HepG2 (cell line): ENCODE measurements at regions not wholly inside any gene's neighbourhood (a gene's known extent, or its start where the extent isn't known, plus 50 kb on each side); places are given as distances from the start of the nearest gene placed in this dataset.

ENCODE experiments used
- NCOR1 ChIP-seq: fragments of 200-600 bp; sonication (generic); IDR thresholded peaks from 2 replicates; pipeline ENCODE4 v1.7.0; 2017; ENCODE audit warnings: antibody characterized with exemption, low read length, borderline replicate concordance
- RAD21 ChIP-seq: fragments of 450-650 bp; formaldehyde crosslinking; IDR thresholded peaks from 2 replicates; pipeline ENCODE4 v1.5.0; 2020; ENCODE audit warnings: mild to moderate bottlenecking
- RNF2 ChIP-seq: fragments of 450-650 bp; conservative IDR thresholded peaks from 2 replicates; pipeline ENCODE4 v1.6.1; 2016; ENCODE audit warnings: low read depth
- SMC3 ChIP-seq: IDR thresholded peaks from 2 replicates; pipeline ENCODE4 v1.6.1; 2011; ENCODE audit warnings: low read length, improper control_type of control experiment
- TCF7 ChIP-seq: sonication (generic); IDR thresholded peaks from 2 replicates; pipeline ENCODE4 v1.6.1; 2016; ENCODE audit warnings: antibody characterized with exemption, low read depth
- TERF1 ChIP-seq: sonication (generic); formaldehyde crosslinking; IDR thresholded peaks from 2 replicates; pipeline ENCODE4 v1.8.0; 2022; ENCODE audit warnings: mild to moderate bottlenecking, missing genetic modification reagents, moderate library complexity
- ZSCAN12 ChIP-seq: sonication (generic); formaldehyde crosslinking; IDR thresholded peaks from 2 replicates; pipeline ENCODE4 v1.9.0; 2021; ENCODE audit warnings: mild to moderate bottlenecking, missing genetic modification reagents
- ZSCAN20 ChIP-seq: sonication (generic); formaldehyde crosslinking; IDR thresholded peaks from 2 replicates; pipeline ENCODE4 v1.4.0; 2020; ENCODE audit warnings: missing genetic modification reagents, mild to moderate bottlenecking, borderline replicate concordance

GRCh38 chr15:48046813-48047438, 73.9 kb upstream of the SLC24A5 start:
- TF ChIP-seq ZSCAN12 (CRISPR knock-in tag): no peak
- TF ChIP-seq TCF7: no peak
- TF ChIP-seq RNF2: no peak
- no peak for TF ChIP-seq SMC3
- no peak for TF ChIP-seq RAD21 (CRISPR knock-in tag)
- no peak for TF ChIP-seq TERF1 (CRISPR knock-in tag)
- no peak for TF ChIP-seq NCOR1
- TF ChIP-seq ZSCAN20: no peak
